GM12878 (cell line): ENCODE measurements at regions not wholly inside any gene's neighbourhood (a gene's known extent, or its start where the extent isn't known, plus 50 kb on each side); places are given as distances from the start of the nearest gene placed in this dataset.

Experiments used
- CTCF ChIP-seq, 3 experiments: IDR thresholded peaks in 2 of 3; conservative IDR thresholded peaks in 1 of 3; 2 replicates each; pipeline ENCODE4 v1.5.1; 2011; ENCODE audit warnings: low read depth in 3 of 3, low read length in 3 of 3, mild to moderate bottlenecking in 3 of 3, control low read depth in 2 of 3, moderate library complexity in 2 of 3, inconsistent platforms in 1 of 3, mixed read lengths in 1 of 3; ENCODE audit not compliant: control insufficient read depth in 2 of 3, insufficient read depth in 1 of 3; ENCODE audit errors: extremely low read depth in 1 of 3
- HCFC1 ChIP-seq: fragments of 150-350 bp; IDR thresholded peaks from 2 replicates; pipeline ENCODE4 v1.6.1; 2014; ENCODE audit warnings: low read length
- IRF3 ChIP-seq: fragments of 450-650 bp; IDR thresholded peaks from 2 replicates; pipeline ENCODE4 v1.6.1; 2014; ENCODE audit warnings: mild to moderate bottlenecking
- MYC ChIP-seq: IDR thresholded peaks from 2 replicates; pipeline ENCODE4 v1.6.1; 2011; ENCODE audit warnings: mild to moderate bottlenecking, low read length, moderate library complexity, inconsistent platforms; ENCODE audit not compliant: insufficient read depth, insufficient replicate concordance, insufficient read length, severe bottlenecking
- POLR2A ChIP-seq: IDR thresholded peaks from 2 replicates; pipeline ENCODE4 v1.6.1; 2011; ENCODE audit warnings: low read depth, mild to moderate bottlenecking, low read length
- POLR2AphosphoS2 ChIP-seq: IDR thresholded peaks from 2 replicates; pipeline ENCODE4 v1.6.1; 2011; ENCODE audit warnings: low read depth, mild to moderate bottlenecking, low read length, improper control_type of control experiment, moderate library complexity
- POU2F2 ChIP-seq: IDR thresholded peaks from 3 replicates; pipeline ENCODE4 v1.6.1; 2011; ENCODE audit warnings: low read depth, mild to moderate bottlenecking, low read length, borderline replicate concordance
- RAD51 ChIP-seq: fragments of 450-650 bp; IDR thresholded peaks from 2 replicates; pipeline ENCODE4 v1.6.1; 2016; ENCODE audit warnings: moderate library complexity, mild to moderate bottlenecking, inconsistent platforms
- SREBF1 ChIP-seq: IDR thresholded peaks from 2 replicates; pipeline ENCODE4 v1.6.1; 2012; ENCODE audit warnings: mild to moderate bottlenecking, low read length
- STAT1 ChIP-seq: fragments of 450-650 bp; conservative IDR thresholded peaks from 2 replicates; pipeline ENCODE4 v1.6.1; 2014; ENCODE audit warnings: antibody characterized with exemption, mild to moderate bottlenecking
- ZBTB33 ChIP-seq: fragments of 450-650 bp; IDR thresholded peaks from 2 replicates; pipeline ENCODE4 v1.6.1; 2017; ENCODE audit warnings: mild to moderate bottlenecking

- no peak for TF ChIP-seq ZBTB33
- no peak for TF ChIP-seq HCFC1
- no peak for TF ChIP-seq CTCF (IDR thresholded peaks at IDR 0.05 in 2 of 3, conservative IDR thresholded peaks at IDR 0.05 in 1 of 3; ENCODE audit: control insufficient read depth in 2 of 3, extremely low read depth in 1 of 3, insufficient read depth in 1 of 3, low read depth in 3 of 3, low read length in 3 of 3)
- TF ChIP-seq SREBF1, result no peak
- TF ChIP-seq RAD51, result no peak
- TF ChIP-seq STAT1, result no peak
- no peak for TF ChIP-seq POU2F2
- TF ChIP-seq MYC, result no peak
- TF ChIP-seq POLR2AphosphoS2, result no peak
- TF ChIP-seq POLR2A, result no peak
- TF ChIP-seq IRF3, result no peak
Measured at GRCh38 chr9:119793218-119793617, 424.0 kb upstream of the BRINP1 start.
